ENCODE measurements at regions not wholly inside any gene's neighbourhood (a gene's known extent, or its start where the extent isn't known, plus 50 kb on each side); places are given as distances from the start of the nearest gene placed in this dataset.

DNA sequence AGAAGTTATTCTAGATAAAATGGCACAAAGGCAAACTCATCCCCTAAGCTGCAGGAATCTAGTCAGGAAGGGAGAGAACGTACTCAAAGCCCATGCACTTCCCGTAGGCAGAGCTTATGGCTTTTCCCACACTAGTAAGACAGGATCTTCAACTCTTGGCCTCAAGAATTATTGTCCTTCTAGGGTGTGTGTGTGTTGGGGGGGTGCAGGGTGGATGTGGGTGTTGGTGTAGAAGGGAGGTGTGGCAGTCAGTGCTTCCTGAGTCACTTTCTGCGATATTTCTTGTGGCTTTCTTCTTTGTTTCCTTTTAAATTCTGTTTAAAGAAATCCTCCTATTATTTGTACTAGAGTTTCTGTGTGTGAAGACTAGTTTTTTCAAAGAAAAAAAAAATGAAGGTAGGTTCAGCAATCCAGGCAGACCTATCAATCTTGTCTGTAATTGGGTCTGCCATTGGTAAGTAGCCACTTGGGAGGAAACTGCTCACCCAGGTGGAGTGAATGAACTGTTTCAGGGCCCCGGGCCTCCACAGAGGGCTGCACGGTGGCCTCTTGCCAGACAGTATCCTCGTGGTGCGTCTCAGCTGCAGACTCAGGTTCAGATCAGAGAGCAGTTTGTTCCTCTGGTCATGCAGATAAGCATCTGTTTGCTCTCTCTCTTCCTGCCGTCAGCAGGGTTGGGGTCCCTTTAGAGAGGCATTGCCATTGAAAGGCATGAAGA lies 131.9 kb downstream of the NPR3 start:
- DNase-seq (ENCODE audit: low spot score) = peak; percentile 14
- no peak for TF ChIP-seq CTCF (conservative IDR thresholded peaks at IDR 0.05; ENCODE audit: low read depth)
- ChIA-PET POLR2A (ENCODE audit: low non-redundant PET) (no interaction called here), CTCF (interaction anchor here (0.7 kb wide), 1 partner anchor 42 kb away, joined by 4 read pairs; no protein-coding TSS in a partner anchor)
- H3K27ac ChIP-seq = no peak overlapping the region

DNA sequence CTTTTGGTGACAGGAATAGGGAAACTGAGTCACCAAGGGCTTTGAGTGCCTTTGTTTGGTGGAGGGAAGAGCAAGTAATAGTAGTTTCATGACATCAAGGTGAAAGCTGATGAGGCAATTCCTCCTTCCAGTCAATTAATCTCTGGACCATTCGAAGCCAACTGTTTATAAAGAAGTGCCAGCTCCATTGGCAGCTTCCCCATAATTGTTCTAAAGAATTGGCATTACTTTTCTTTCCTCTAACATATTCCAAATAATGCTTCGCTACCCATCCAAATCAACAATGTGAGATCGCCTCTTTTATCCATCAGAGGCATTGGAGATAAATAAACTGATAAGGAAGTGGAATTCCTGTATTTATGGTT lies 132.4 kb downstream of the NPR3 start:
- POLR2A ChIA-PET (ENCODE audit: low non-redundant PET) = no interaction called here
- no peak overlapping the region for H3K27ac ChIP-seq
- no peak for TF ChIP-seq CTCF (conservative IDR thresholded peaks at IDR 0.05; ENCODE audit: low read depth)
- CTCF ChIA-PET = no interaction called here
- no peak for DNase-seq (ENCODE audit: low spot score)

DNA sequence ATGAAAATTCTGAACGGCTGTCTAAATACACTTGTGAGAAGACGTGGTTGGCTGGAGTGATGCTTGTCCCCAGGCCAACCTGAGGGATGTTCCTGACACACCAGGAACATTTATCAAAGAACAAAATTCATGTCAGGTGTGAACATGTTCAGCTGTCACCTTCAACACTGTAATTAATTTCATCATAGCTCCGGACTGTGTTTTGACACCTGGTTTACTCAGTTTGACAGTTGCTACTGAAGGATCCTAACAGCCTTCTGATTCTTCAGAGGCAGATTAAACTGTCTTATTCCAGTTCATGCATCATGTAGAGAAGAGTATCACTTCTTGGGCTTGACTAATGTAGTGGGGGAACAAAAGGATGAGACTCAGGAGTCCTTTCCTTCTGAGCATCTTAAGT lies 134.1 kb downstream of the NPR3 start:
- no peak for TF ChIP-seq CTCF (conservative IDR thresholded peaks at IDR 0.05; ENCODE audit: low read depth)
- no peak overlapping the region for H3K27ac ChIP-seq
- ChIA-PET POLR2A (ENCODE audit: low non-redundant PET) (no interaction called here), CTCF (interaction anchor here (0.6 to 0.7 kb wide), 2 partner anchors 90 to 161 kb away, joined by 3 read pairs; no protein-coding TSS in a partner anchor)
- no peak for DNase-seq (ENCODE audit: low spot score)

DNA sequence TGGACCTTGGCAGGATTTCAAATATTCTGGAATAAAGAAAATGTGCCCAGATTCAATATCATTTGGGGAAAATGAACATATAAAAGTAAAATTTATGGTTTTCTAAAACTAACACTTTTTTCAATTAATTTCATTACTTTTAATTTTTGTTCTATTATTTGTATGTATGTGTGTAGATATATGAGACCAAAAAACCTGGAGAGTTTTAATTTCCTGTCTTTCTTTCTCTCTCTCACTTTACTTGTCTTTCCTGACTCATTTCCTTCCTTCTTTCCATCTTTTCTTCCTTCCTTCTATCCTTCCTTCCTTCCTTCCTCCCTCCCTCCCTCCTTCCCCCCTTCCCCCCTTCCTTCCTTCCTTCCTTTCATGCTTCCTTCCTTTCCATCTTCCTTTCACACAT lies 137.0 kb downstream of the NPR3 start:
- POLR2A ChIA-PET (ENCODE audit: low non-redundant PET) = no interaction called here
- H3K27ac ChIP-seq = no peak overlapping the region
- CTCF ChIA-PET = no interaction called here
- DNase-seq (ENCODE audit: low spot score) = no peak
- TF ChIP-seq CTCF (conservative IDR thresholded peaks at IDR 0.05; ENCODE audit: low read depth) = no peak

GRCh38 chr5:32848681-32849080 lies 137.6 kb downstream of the NPR3 start:
- ChIA-PET CTCF (no interaction called here), POLR2A (ENCODE audit: low non-redundant PET) (no interaction called here)

DNA sequence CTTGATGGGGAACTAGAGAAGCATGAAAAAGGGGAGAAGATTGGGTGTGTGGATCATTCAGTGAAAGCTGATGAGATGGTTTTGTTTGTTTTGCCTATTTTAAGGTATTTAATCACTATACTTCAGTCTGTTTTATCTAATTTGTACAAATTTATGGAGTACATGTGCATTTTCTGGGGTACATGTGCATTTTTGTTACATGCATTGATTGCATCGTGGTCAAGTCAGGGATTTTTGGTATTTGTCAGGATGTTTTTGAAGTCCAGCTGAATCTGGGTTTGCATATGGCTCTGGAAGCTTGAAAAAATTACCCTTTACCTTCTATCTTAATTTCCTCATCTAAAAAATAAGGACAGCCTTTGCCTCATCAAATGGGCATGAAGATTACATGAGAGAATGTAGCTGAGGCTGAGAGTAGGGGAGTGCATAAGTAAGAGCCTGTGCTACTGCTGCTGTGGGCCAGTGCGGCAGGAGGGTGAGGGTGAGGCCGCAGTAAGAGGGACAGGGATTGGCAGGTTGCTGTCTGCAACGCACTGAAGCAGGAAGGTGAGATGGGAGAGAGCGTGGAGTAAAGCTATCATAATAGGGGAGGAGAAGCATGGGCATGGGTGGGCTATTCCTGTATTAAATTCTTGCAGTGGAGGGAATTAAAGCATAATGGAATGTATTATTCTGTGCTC lies 139.8 kb downstream of the NPR3 start:
- DNase-seq (ENCODE audit: low spot score) = no peak
- TF ChIP-seq CTCF (conservative IDR thresholded peaks at IDR 0.05; ENCODE audit: low read depth) = no peak
- ChIA-PET CTCF (interaction anchor here (0.7 kb wide), 1 partner anchor 42 kb away, joined by 3 read pairs; no protein-coding TSS in a partner anchor), POLR2A (ENCODE audit: low non-redundant PET) (no interaction called here)
- no peak overlapping the region for H3K27ac ChIP-seq

More at GRCh38 chr5:32848681-32849080, 137.6 kb downstream of the NPR3 start:
- no peak overlapping the region for H3K27ac ChIP-seq
- DNase-seq (ENCODE audit: low spot score) = no peak
- no peak for TF ChIP-seq CTCF (conservative IDR thresholded peaks at IDR 0.05; ENCODE audit: low read depth)

Measured in RWPE1 (cell line).